GM12878 (cell line): ENCODE measurements at regions not wholly inside any gene's neighbourhood (a gene's known extent, or its start where the extent isn't known, plus 50 kb on each side); places are given as distances from the start of the nearest gene placed in this dataset.

ENCODE experiments used
- ATAC-seq: fragments of 200-7000 bp; cut with Tn5 transposase; 3 replicates; pipeline ENCODE4 v1.9.1; 2020; ENCODE audit warnings: mild to moderate bottlenecking, moderate library complexity
- BruUV-seq: library from RNA; stranded (reverse); fragments of 400-500 nt; replicated peaks from 2 replicates; lab custom pipeline; 2021; lab: Mats Ljungman, UMichigan
- CTCF ChIA-PET: fragments of 300-600 bp; sonication (Branson Sonifier 250); formaldehyde crosslinking; extraction: SDS; loops from one replicate; lab custom pipeline; 2021; ENCODE audit warnings: inconsistent platforms; lab: Yijun Ruan, JAX
- POLR2A ChIA-PET: fragments of 350-600 bp; formaldehyde crosslinking; extraction: SDS; loops from one replicate; lab custom pipeline; 2021; ENCODE audit warnings: inconsistent platforms; lab: Charles Lee
- RAD21 ChIA-PET: fragments of 300-600 bp; sonication (Branson Sonifier 250); formaldehyde crosslinking; loops from one replicate; lab custom pipeline; 2023; ENCODE audit warnings: antibody characterized with exemption; ENCODE audit not compliant: unreplicated experiment; lab: Charles Lee
- SMC1A ChIA-PET: fragments of 300-600 bp; sonication (Branson Sonifier 250); formaldehyde crosslinking; loops from one replicate; lab custom pipeline; 2023; ENCODE audit not compliant: unreplicated experiment, uncharacterized antibody; lab: Charles Lee
- DNase-seq: peaks from one replicate; pipeline ENCODE4 v3.0.0-alpha.2; 2011; ENCODE audit warnings: low read depth, low spot score
- FAIRE-seq: peaks from 3 replicates; lab custom pipeline; 2011; peaks lifted over from hg19 to GRCh38; lab: Jason Lieb, UNC
- H2AFZ ChIP-seq: 2 replicates; pipeline ENCODE4 v1.6.0; 2011; ENCODE audit warnings: low read depth, low read length, control low read depth; ENCODE audit not compliant: control insufficient read depth
- H3K27ac ChIP-seq: 2 replicates; pipeline ENCODE4 v1.5.1; 2011; ENCODE audit warnings: control low read depth; ENCODE audit not compliant: control insufficient read depth, insufficient read depth
- H3K27me3 ChIP-seq, 2 experiments: replicated peaks in 1 of 2; 2 replicates each; pipeline versions ENCODE4 v1.6.0 to v1.6.1; 2011; ENCODE audit warnings: low read length in 1 of 2; ENCODE audit not compliant: control insufficient read depth in 2 of 2, insufficient read depth in 2 of 2
- H3K36me3 ChIP-seq, 2 experiments: 2 replicates each; pipeline ENCODE4 v1.5.1; 2011; ENCODE audit warnings: low read length in 1 of 2; ENCODE audit not compliant: control insufficient read depth in 2 of 2, insufficient read depth in 2 of 2
- H3K4me1 ChIP-seq: 2 replicates; pipeline ENCODE4 v1.6.1; 2011; ENCODE audit warnings: mild to moderate bottlenecking, low read length, moderate library complexity, mixed read lengths; ENCODE audit not compliant: control insufficient read depth, insufficient read depth
- H3K4me2 ChIP-seq: 2 replicates; pipeline ENCODE4 v1.6.0; 2011; ENCODE audit warnings: control low read depth; ENCODE audit not compliant: control insufficient read depth, insufficient read depth
- H3K4me3 ChIP-seq: fragments of 200-600 bp; sonication (generic); 2 replicates; pipeline ENCODE4 v1.5.1; 2016
- H3K79me2 ChIP-seq: 2 replicates; pipeline ENCODE4 v1.6.0; 2011; ENCODE audit warnings: low read length; ENCODE audit not compliant: control insufficient read depth, insufficient read depth
- H3K9ac ChIP-seq: 2 replicates; pipeline ENCODE4 v1.8.0; 2011; ENCODE audit warnings: low read length, control low read depth, mixed read lengths; ENCODE audit not compliant: control insufficient read depth, insufficient read depth
- H3K9me3 ChIP-seq: replicated peaks from 3 replicates; pipeline ENCODE4 v1.5.1; 2011; ENCODE audit warnings: mild to moderate bottlenecking, low read length; ENCODE audit not compliant: control insufficient read depth, insufficient read depth
- H4K20me1 ChIP-seq: 2 replicates; pipeline ENCODE4 v1.6.0; 2011; ENCODE audit not compliant: control insufficient read depth, insufficient read depth
- MYC ChIP-seq: IDR thresholded peaks from 2 replicates; pipeline ENCODE4 v1.6.1; 2011; ENCODE audit warnings: mild to moderate bottlenecking, low read length, moderate library complexity, inconsistent platforms; ENCODE audit not compliant: insufficient read depth, insufficient replicate concordance, insufficient read length, severe bottlenecking
- SMAD5 ChIP-seq: IDR thresholded peaks from 2 replicates; pipeline ENCODE4 v1.6.1; 2016; ENCODE audit warnings: antibody characterized with exemption, low read depth
- ZNF687 ChIP-seq: fragments of 450-650 bp; IDR thresholded peaks from 2 replicates; pipeline ENCODE4 v1.6.1; 2017; ENCODE audit warnings: mild to moderate bottlenecking, moderate library complexity
- WGBS: methylation state at CpG from one replicate; pipeline ENCODE4 v1.1.6; 2016; ENCODE audit warnings: low lambda C conversion rate; ENCODE audit not compliant: insufficient replicate concordance, insufficient coverage; ENCODE audit errors: missing lambda C conversion rate; 5-methylcytosine and 5-hydroxymethylcytosine counted together
- in situ Hi-C: fragments of 300-500 bp; cut with MboI; formaldehyde crosslinking; loops from 9 replicates; pipeline ENCODE4 v1.14.3; 2018; ENCODE audit warnings: mixed read lengths
- intact Hi-C: fragments of 100-400 bp; cut with micrococcal nuclease; formaldehyde crosslinking; loops from one replicate; pipeline ENCODE4 v1.14.2; 2022; ENCODE audit not compliant: unreplicated experiment

DNA sequence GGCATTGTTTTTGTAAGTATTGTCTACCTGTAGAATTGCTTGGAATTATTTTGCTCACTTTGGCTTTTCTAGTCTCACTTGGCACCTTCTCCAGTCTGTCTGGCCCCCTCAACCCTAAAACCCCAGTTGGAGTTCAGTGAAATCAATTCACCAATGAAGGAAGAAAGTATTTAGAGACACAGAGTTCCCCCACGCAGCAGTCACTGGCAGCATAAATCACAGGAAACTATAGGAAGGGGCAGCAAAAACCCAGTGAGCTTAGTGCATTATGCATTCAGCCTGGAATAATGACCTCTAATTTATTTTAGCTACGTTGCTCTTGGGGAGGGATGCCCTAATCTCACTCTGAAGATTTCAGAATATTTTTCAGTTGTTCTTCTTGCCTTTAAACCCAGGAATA is 204.7 kb upstream of the BLID start:
- Histone ChIP-seq H3K9ac (no peak overlapping the region), H3K9me3 (no peaks in the 10 kb centered on the region)
- no peak for DNase-seq
- CTCF ChIA-PET: no interaction called here
- SMC1A ChIA-PET: no interaction called here
- TF ChIP-seq ZNF687: no peak
- TF ChIP-seq SMAD5: no peak
- no peak for TF ChIP-seq MYC
- TF ChIP-seq, all 136 proteins: peak for 0
- ChIA-PET POLR2A (no interaction called here), RAD21 (no interaction called here)
- no peaks in the 10 kb centered on the region for H3K36me3 ChIP-seq
- no peak overlapping the region for H2AFZ ChIP-seq
- H3K4me2 ChIP-seq: no peak overlapping the region
- no peak for FAIRE-seq
- no peak overlapping the region for H3K4me3 ChIP-seq
- H3K27me3 ChIP-seq: no peaks in the 10 kb centered on the region; a peak in 1 of 4 replicates
- H3K79me2 ChIP-seq: no peaks in the 10 kb centered on the region
- no peaks in the 10 kb centered on the region for H4K20me1 ChIP-seq
- 0% methylated on average over 2 of the region's 2 CpGs for WGBS
- ATAC-seq: no peak
- H3K4me1 ChIP-seq: no peaks in the 10 kb centered on the region
- no TSS peak for BruUV-seq
- intact Hi-C loops: no loop called here
- in situ Hi-C loops: no loop called here
- no peak overlapping the region for H3K27ac ChIP-seq
